Keratinocyte (primary cell): ENCODE measurements at regions not wholly inside any gene's neighbourhood (a gene's known extent, or its start where the extent isn't known, plus 50 kb on each side); places are given as distances from the start of the nearest gene placed in this dataset.

Source experiments
- DNase-seq: peaks from one replicate; pipeline ENCODE4 v3.0.0-alpha.2; 2011; ENCODE audit warnings: low read depth, missing footprints, low spot score
- FAIRE-seq: peaks from 2 replicates; lab custom pipeline; 2011; peaks lifted over from hg19 to GRCh38; lab: Jason Lieb, UNC
- H2AFZ ChIP-seq: 2 replicates; pipeline ENCODE4 v1.6.0; 2012; ENCODE audit warnings: low read length, control low read depth, inconsistent platforms; ENCODE audit not compliant: control insufficient read depth
- H3K27ac ChIP-seq: 2 replicates; pipeline ENCODE4 v1.5.1; 2011; ENCODE audit warnings: low read length; ENCODE audit not compliant: control insufficient read depth, insufficient read depth
- H3K27me3 ChIP-seq: 3 replicates; pipeline ENCODE4 v1.6.0; 2011; ENCODE audit warnings: low read length; ENCODE audit not compliant: control insufficient read depth, insufficient read depth; ENCODE audit errors: extremely low read depth
- H3K36me3 ChIP-seq, 2 experiments: 2 replicates in 1 of 2; 3 replicates in 1 of 2; pipeline ENCODE4 v1.5.1; 2011; ENCODE audit warnings: low read length in 2 of 2, mild to moderate bottlenecking in 1 of 2; ENCODE audit not compliant: control insufficient read depth in 2 of 2, insufficient read depth in 2 of 2; ENCODE audit errors: extremely low read depth in 1 of 2
- H3K4me1 ChIP-seq: 3 replicates; pipeline ENCODE4 v1.5.1; 2011; ENCODE audit warnings: low read length; ENCODE audit not compliant: control insufficient read depth, insufficient read depth; ENCODE audit errors: extremely low read depth
- H3K4me2 ChIP-seq: 3 replicates; pipeline ENCODE4 v1.6.0; 2011; ENCODE audit warnings: low read depth, low read length; ENCODE audit not compliant: control insufficient read depth, insufficient read depth; ENCODE audit errors: extremely low read depth
- H3K4me3 ChIP-seq, 3 experiments: fragments of 200-600 bp in 1 of 3; sonication (generic) in 1 of 3; 2 replicates in 2 of 3; 3 replicates in 1 of 3; pipeline ENCODE4 v1.5.1; 2011 to 2016; ENCODE audit warnings: low read length in 3 of 3, mild to moderate bottlenecking in 3 of 3, control low read depth in 2 of 3, inconsistent platforms in 1 of 3, low read depth in 1 of 3, mixed read lengths in 1 of 3, mixed run types in 1 of 3, moderate library complexity in 1 of 3; ENCODE audit not compliant: control insufficient read depth in 2 of 3, insufficient read depth in 2 of 3; ENCODE audit errors: extremely low read depth in 1 of 3
- H3K79me2 ChIP-seq: 2 replicates; pipeline ENCODE4 v1.6.0; 2012; ENCODE audit warnings: low read length; ENCODE audit not compliant: control insufficient read depth, insufficient read depth
- H3K9ac ChIP-seq: 3 replicates; pipeline ENCODE4 v1.6.0; 2011; ENCODE audit warnings: low read length; ENCODE audit not compliant: control insufficient read depth, insufficient read depth; ENCODE audit errors: extremely low read depth
- H3K9me1 ChIP-seq: 3 replicates; pipeline ENCODE4 v1.6.0; 2011; ENCODE audit warnings: low read length; ENCODE audit not compliant: control insufficient read depth, insufficient read depth; ENCODE audit errors: extremely low read depth
- H3K9me3 ChIP-seq: 2 replicates; pipeline ENCODE4 v1.5.1; 2012; ENCODE audit warnings: low read depth, low read length; ENCODE audit not compliant: control insufficient read depth
- H4K20me1 ChIP-seq: 3 replicates; pipeline ENCODE4 v1.6.0; 2011; ENCODE audit warnings: low read length; ENCODE audit not compliant: control insufficient read depth, insufficient read depth; ENCODE audit errors: extremely low read depth
- EZH2 ChIP-seq: IDR thresholded peaks from one replicate; pipeline ENCODE4 v1.6.1; 2012; ENCODE audit warnings: inconsistent platforms, mild to moderate bottlenecking, low read length, moderate library complexity
- dilution Hi-C: fragments of 300-500 bp; cut with MboI; formaldehyde crosslinking; loops from one replicate; pipeline ENCODE4 v1.7.0; 2020; ENCODE audit warnings: low sequenced_read_pairs; ENCODE audit not compliant: extremely low pct_ligation_motif_present
- TF ChIP-seq, protein P1 (sequence below), 3 experiments: IDR thresholded peaks in 1 of 3; conservative IDR thresholded peaks in 1 of 3; optimal IDR thresholded peaks in 1 of 3; 2 replicates in 2 of 3; 3 replicates in 1 of 3; pipeline versions ENCODE3 to v1.5.1; 2011; ENCODE audit warnings: low read length in 3 of 3, mild to moderate bottlenecking in 3 of 3, moderate library complexity in 2 of 3, control low read depth in 1 of 3, inconsistent platforms in 1 of 3; ENCODE audit not compliant: insufficient read depth in 2 of 3; ENCODE audit errors: extremely low read depth in 1 of 3

GRCh38 chr2:65553504-65554074 lies 121.2 kb upstream of the SPRED2 start:
- H3K27me3 ChIP-seq: no peaks in the 10 kb centered on the region
- H2AFZ ChIP-seq: no peak overlapping the region
- DNase-seq (no peak), FAIRE-seq (no peak)
- peak overlapping the region; percentile 63 for H3K4me2 ChIP-seq
- no peak overlapping the region for H3K9ac ChIP-seq
- no peaks in the 10 kb centered on the region for H4K20me1 ChIP-seq
- no peaks in the 10 kb centered on the region for H3K9me1 ChIP-seq
- no peaks in the 10 kb centered on the region for H3K4me1 ChIP-seq
- H3K79me2 ChIP-seq: no peaks in the 10 kb centered on the region
- no peak for TF ChIP-seq EZH2
- TF ChIP-seq, protein P1, sequence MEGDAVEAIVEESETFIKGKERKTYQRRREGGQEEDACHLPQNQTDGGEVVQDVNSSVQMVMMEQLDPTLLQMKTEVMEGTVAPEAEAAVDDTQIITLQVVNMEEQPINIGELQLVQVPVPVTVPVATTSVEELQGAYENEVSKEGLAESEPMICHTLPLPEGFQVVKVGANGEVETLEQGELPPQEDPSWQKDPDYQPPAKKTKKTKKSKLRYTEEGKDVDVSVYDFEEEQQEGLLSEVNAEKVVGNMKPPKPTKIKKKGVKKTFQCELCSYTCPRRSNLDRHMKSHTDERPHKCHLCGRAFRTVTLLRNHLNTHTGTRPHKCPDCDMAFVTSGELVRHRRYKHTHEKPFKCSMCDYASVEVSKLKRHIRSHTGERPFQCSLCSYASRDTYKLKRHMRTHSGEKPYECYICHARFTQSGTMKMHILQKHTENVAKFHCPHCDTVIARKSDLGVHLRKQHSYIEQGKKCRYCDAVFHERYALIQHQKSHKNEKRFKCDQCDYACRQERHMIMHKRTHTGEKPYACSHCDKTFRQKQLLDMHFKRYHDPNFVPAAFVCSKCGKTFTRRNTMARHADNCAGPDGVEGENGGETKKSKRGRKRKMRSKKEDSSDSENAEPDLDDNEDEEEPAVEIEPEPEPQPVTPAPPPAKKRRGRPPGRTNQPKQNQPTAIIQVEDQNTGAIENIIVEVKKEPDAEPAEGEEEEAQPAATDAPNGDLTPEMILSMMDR (optimal IDR thresholded peaks at IDR 0.05 in 1 of 3, IDR thresholded peaks at IDR 0.05 in 1 of 3, conservative IDR thresholded peaks at IDR 0.05 in 1 of 3; ENCODE audit: extremely low read depth in 1 of 3, insufficient read depth in 2 of 3, low read length in 3 of 3): no peak
- H3K4me3 ChIP-seq: no peak overlapping the region
- dilution Hi-C loops: no loop called here
- H3K27ac ChIP-seq: no peak overlapping the region
- H3K9me3 ChIP-seq: no peaks in the 10 kb centered on the region
- no peaks in the 10 kb centered on the region for H3K36me3 ChIP-seq

GRCh38 chr2:65551528-65551927 lies 119.1 kb upstream of the SPRED2 start:
- dilution Hi-C loops: no loop called here
- no peak for FAIRE-seq
- H4K20me1 ChIP-seq: no peaks in the 10 kb centered on the region
- peaks cover under 1% of the 10 kb centered on the region for H3K4me1 ChIP-seq
- TF ChIP-seq EZH2: no peak
- TF ChIP-seq, protein P1 (optimal IDR thresholded peaks at IDR 0.05 in 1 of 3, IDR thresholded peaks at IDR 0.05 in 1 of 3, conservative IDR thresholded peaks at IDR 0.05 in 1 of 3; ENCODE audit: extremely low read depth in 1 of 3, insufficient read depth in 2 of 3, low read length in 3 of 3): no peak
- H3K79me2 ChIP-seq: no peaks in the 10 kb centered on the region
- no peak overlapping the region for H3K27ac ChIP-seq
- H2AFZ ChIP-seq: no peak overlapping the region
- no peaks in the 10 kb centered on the region for H3K9me3 ChIP-seq
- no peak for DNase-seq
- H3K36me3 ChIP-seq: no peaks in the 10 kb centered on the region
- H3K4me2 ChIP-seq: no peak overlapping the region
- H3K9ac ChIP-seq: no peak overlapping the region
- no peaks in the 10 kb centered on the region for H3K27me3 ChIP-seq
- H3K9me1 ChIP-seq: no peaks in the 10 kb centered on the region
- no peak overlapping the region for H3K4me3 ChIP-seq
